ENCODE measurements at regions not wholly inside any gene's neighbourhood (a gene's known extent, or its start where the extent isn't known, plus 50 kb on each side); places are given as distances from the start of the nearest gene placed in this dataset.
A peak's percentile ranks its signal among the peaks of the same experiment; 100 is the strongest.

GRCh38 chr21:15625363-15625762 is 104.4 kb upstream of the USP25 start:
- no peak for TF ChIP-seq CTCF (IDR thresholded peaks at IDR 0.05; ENCODE audit: borderline replicate concordance, extremely low read depth, insufficient read depth)
- Histone ChIP-seq H3K27me3 (ENCODE audit: control insufficient read depth, insufficient read depth, low read length) (no peaks in the 10 kb centered on the region), H3K9me3 (ENCODE audit: control insufficient read depth in 2 of 3, insufficient read depth in 1 of 3, low read length in 3 of 3) (no peaks in the 10 kb centered on the region), H3K4me1 (ENCODE audit: control insufficient read depth in 2 of 3, insufficient read depth in 2 of 3, low read depth in 1 of 3, low read length in 3 of 3) (no peaks in the 10 kb centered on the region), H3K4me3 (ENCODE audit: low read length in 3 of 3) (no peak overlapping the region), H3K36me3 (ENCODE audit: control insufficient read depth in 2 of 3, insufficient read depth in 3 of 3, low read length in 3 of 3) (no peaks in the 10 kb centered on the region), H3K27ac (ENCODE audit: low read depth in 2 of 2, low read length in 2 of 2) (no peak overlapping the region), H3K9ac (ENCODE audit: low read length in 3 of 3) (no peak overlapping the region)
- no peak for FAIRE-seq
- intact Hi-C loops (cut with DNase I) = no loop called here
- no peak for DNase-seq

- intact Hi-C loops (cut with DNase I) = no loop called here
- Histone ChIP-seq H3K9me3 (ENCODE audit: control insufficient read depth in 2 of 3, insufficient read depth in 1 of 3, low read length in 3 of 3) (no peaks in the 10 kb centered on the region), H3K27ac (ENCODE audit: low read depth in 2 of 2, low read length in 2 of 2) (no peak overlapping the region), H3K4me3 (ENCODE audit: low read length in 3 of 3) (no peak overlapping the region), H3K36me3 (ENCODE audit: control insufficient read depth in 2 of 3, insufficient read depth in 3 of 3, low read length in 3 of 3) (no peaks in the 10 kb centered on the region), H3K9ac (ENCODE audit: low read length in 3 of 3) (no peak overlapping the region), H3K4me1 (ENCODE audit: control insufficient read depth in 2 of 3, insufficient read depth in 2 of 3, low read depth in 1 of 3, low read length in 3 of 3) (no peaks in the 10 kb centered on the region), H3K27me3 (ENCODE audit: control insufficient read depth, insufficient read depth, low read length) (no peaks in the 10 kb centered on the region)
- DNase-seq (no peak), FAIRE-seq (no peak)
- no peak for TF ChIP-seq CTCF (IDR thresholded peaks at IDR 0.05; ENCODE audit: borderline replicate concordance, extremely low read depth, insufficient read depth)
These were observed 103.8 kb upstream of the USP25 start for GRCh38 chr21:15626031-15626430.

- Histone ChIP-seq H3K27me3 (ENCODE audit: control insufficient read depth, insufficient read depth, low read length) (no peaks in the 10 kb centered on the region), H3K9me3 (ENCODE audit: control insufficient read depth in 2 of 3, insufficient read depth in 1 of 3, low read length in 3 of 3) (no peaks in the 10 kb centered on the region), H3K4me1 (ENCODE audit: control insufficient read depth in 2 of 3, insufficient read depth in 2 of 3, low read depth in 1 of 3, low read length in 3 of 3) (no peaks in the 10 kb centered on the region), H3K4me3 (ENCODE audit: low read length in 3 of 3) (no peak overlapping the region), H3K9ac (ENCODE audit: low read length in 3 of 3) (no peak overlapping the region), H3K36me3 (ENCODE audit: control insufficient read depth in 2 of 3, insufficient read depth in 3 of 3, low read length in 3 of 3) (no peaks in the 10 kb centered on the region), H3K27ac (ENCODE audit: low read depth in 2 of 2, low read length in 2 of 2) (no peak overlapping the region)
- FAIRE-seq (no peak), DNase-seq (no peak)
- TF ChIP-seq CTCF (IDR thresholded peaks at IDR 0.05; ENCODE audit: borderline replicate concordance, extremely low read depth, insufficient read depth) = no peak
- intact Hi-C loops (cut with DNase I) = no loop called here
These were observed 102.8 kb upstream of the USP25 start for GRCh38 chr21:15627011-15627410.

- H3K27me3 ChIP-seq (ENCODE audit: control insufficient read depth, insufficient read depth, low read length) = no peaks in the 10 kb centered on the region
- no peak overlapping the region for H3K4me3 ChIP-seq (ENCODE audit: low read length in 3 of 3)
- no peak overlapping the region for H3K27ac ChIP-seq (ENCODE audit: low read depth in 2 of 2, low read length in 2 of 2)
- H3K9ac ChIP-seq (ENCODE audit: low read length in 3 of 3) = no peak overlapping the region
- no peaks in the 10 kb centered on the region for H3K4me1 ChIP-seq (ENCODE audit: control insufficient read depth in 2 of 3, insufficient read depth in 2 of 3, low read depth in 1 of 3, low read length in 3 of 3)
- intact Hi-C loops (cut with DNase I) = no loop called here
- DNase-seq (peak in 1 of 5 donors; percentile 13), FAIRE-seq (no peak)
- no peak for TF ChIP-seq CTCF (IDR thresholded peaks at IDR 0.05; ENCODE audit: borderline replicate concordance, extremely low read depth, insufficient read depth)
- no peaks in the 10 kb centered on the region for H3K9me3 ChIP-seq (ENCODE audit: control insufficient read depth in 2 of 3, insufficient read depth in 1 of 3, low read length in 3 of 3)
- no peaks in the 10 kb centered on the region for H3K36me3 ChIP-seq (ENCODE audit: control insufficient read depth in 2 of 3, insufficient read depth in 3 of 3, low read length in 3 of 3)
These were observed 102.0 kb upstream of the USP25 start for GRCh38 chr21:15627823-15628222.

Measured in kidney (tissue), 13 donors.